ENCODE measurements at regions not wholly inside any gene's neighbourhood (a gene's known extent, or its start where the extent isn't known, plus 50 kb on each side); places are given as distances from the start of the nearest gene placed in this dataset.

GRCh38 chr5:1726469-1726865 is 73.2 kb downstream of the MRPL36 start:
- POLR2A ChIA-PET (ENCODE audit: unreplicated experiment): no interaction called here
- H3K4me1 ChIP-seq (ENCODE audit: insufficient read depth, low read length): no peaks in the 10 kb centered on the region
- H3K9me3 ChIP-seq (ENCODE audit: low read length): no peaks in the 10 kb centered on the region
- H3K9me2 ChIP-seq (replicated peaks; ENCODE audit: low read length): no peaks in the 10 kb centered on the region
- no peak overlapping the region for H3K9ac ChIP-seq (ENCODE audit: low read length)
- intact Hi-C loops (cut with micrococcal nuclease): no loop called here
- H2AFZ ChIP-seq (ENCODE audit: low read length): no peak overlapping the region
- H3F3A ChIP-seq (ENCODE audit: low read length, unreplicated experiment): no peaks in the 10 kb centered on the region
- ATAC-seq (no peak), DNase-seq (no peak)
- H3K27me3 ChIP-seq (ENCODE audit: low read length): peaks cover 49% of the 10 kb centered on the region
- H3K79me2 ChIP-seq (ENCODE audit: low read length): no peaks in the 10 kb centered on the region
- no peak for TF ChIP-seq EZH2 (IDR thresholded peaks at IDR 0.05; ENCODE audit: low read length, unreplicated experiment)
- no peak for TF ChIP-seq CTCF (conservative IDR thresholded peaks at IDR 0.05; ENCODE audit: low read depth, low read length)
- TF ChIP-seq EZH2phosphoT487 (IDR thresholded peaks at IDR 0.05; ENCODE audit: borderline replicate concordance, low read length): no peak
- H3K4me3 ChIP-seq (ENCODE audit: low read length): no peak overlapping the region
- H3K27ac ChIP-seq (ENCODE audit: low read length): no peak overlapping the region
- no peaks in the 10 kb centered on the region for H3K36me3 ChIP-seq (ENCODE audit: low read depth, low read length)
- H3K4me2 ChIP-seq (ENCODE audit: low read length): no peak overlapping the region
- BruUV-seq (replicated peaks): no TSS peak
- H4K20me1 ChIP-seq (ENCODE audit: low read length): no peaks in the 10 kb centered on the region
- CTCF ChIA-PET: no interaction called here

GRCh38 chr5:1725641-1726468 is 73.8 kb downstream of the MRPL36 start:
- Histone ChIP-seq H3K4me1 (ENCODE audit: insufficient read depth, low read length) (no peaks in the 10 kb centered on the region), H3K9me3 (ENCODE audit: low read length) (no peaks in the 10 kb centered on the region), H3K36me3 (ENCODE audit: low read depth, low read length) (no peaks in the 10 kb centered on the region), H3K27ac (ENCODE audit: low read length) (no peak overlapping the region), H2AFZ (ENCODE audit: low read length) (no peak overlapping the region), H4K20me1 (ENCODE audit: low read length) (no peaks in the 10 kb centered on the region), H3F3A (ENCODE audit: low read length, unreplicated experiment) (no peaks in the 10 kb centered on the region), H3K4me2 (ENCODE audit: low read length) (no peak overlapping the region), H3K9me2 (replicated peaks; ENCODE audit: low read length) (no peaks in the 10 kb centered on the region), H3K79me2 (ENCODE audit: low read length) (no peaks in the 10 kb centered on the region), H3K27me3 (ENCODE audit: low read length) (peaks cover 52% of the 10 kb centered on the region), H3K9ac (ENCODE audit: low read length) (no peak overlapping the region), H3K4me3 (ENCODE audit: low read length) (no peak overlapping the region)
- ChIA-PET CTCF (no interaction called here), POLR2A (ENCODE audit: unreplicated experiment) (no interaction called here)
- DNase-seq (no peak), ATAC-seq (no peak)
- intact Hi-C loops (cut with micrococcal nuclease): no loop called here
- TF ChIP-seq EZH2phosphoT487 (IDR thresholded peaks at IDR 0.05; ENCODE audit: borderline replicate concordance, low read length): no peak
- no peak for TF ChIP-seq CTCF (conservative IDR thresholded peaks at IDR 0.05; ENCODE audit: low read depth, low read length)
- no peak for TF ChIP-seq EZH2 (IDR thresholded peaks at IDR 0.05; ENCODE audit: low read length, unreplicated experiment)
- BruUV-seq (replicated peaks): no TSS peak

GRCh38 chr5:1724822-1725602 is 74.6 kb downstream of the MRPL36 start:
- ChIA-PET POLR2A (ENCODE audit: unreplicated experiment) (no interaction called here), CTCF (no interaction called here)
- H3K9ac ChIP-seq (ENCODE audit: low read length): no peak overlapping the region
- no peaks in the 10 kb centered on the region for H3K9me2 ChIP-seq (replicated peaks; ENCODE audit: low read length)
- no peak for DNase-seq
- no peak overlapping the region for H3K4me2 ChIP-seq (ENCODE audit: low read length)
- no peak overlapping the region for H3K4me3 ChIP-seq (ENCODE audit: low read length)
- no peak overlapping the region for H3K27ac ChIP-seq (ENCODE audit: low read length)
- TF ChIP-seq EZH2phosphoT487 (IDR thresholded peaks at IDR 0.05; ENCODE audit: borderline replicate concordance, low read length): no peak
- no peak for TF ChIP-seq CTCF (conservative IDR thresholded peaks at IDR 0.05; ENCODE audit: low read depth, low read length)
- no peak for TF ChIP-seq EZH2 (IDR thresholded peaks at IDR 0.05; ENCODE audit: low read length, unreplicated experiment)
- H4K20me1 ChIP-seq (ENCODE audit: low read length): no peaks in the 10 kb centered on the region
- no TSS peak for BruUV-seq (replicated peaks)
- H2AFZ ChIP-seq (ENCODE audit: low read length): no peak overlapping the region
- H3K9me3 ChIP-seq (ENCODE audit: low read length): no peaks in the 10 kb centered on the region
- H3K4me1 ChIP-seq (ENCODE audit: insufficient read depth, low read length): no peaks in the 10 kb centered on the region
- H3K27me3 ChIP-seq (ENCODE audit: low read length): peaks cover 54% of the 10 kb centered on the region
- intact Hi-C loops (cut with micrococcal nuclease): no loop called here
- H3K79me2 ChIP-seq (ENCODE audit: low read length): no peaks in the 10 kb centered on the region
- ATAC-seq: no peak
- no peaks in the 10 kb centered on the region for H3F3A ChIP-seq (ENCODE audit: low read length, unreplicated experiment)
- no peaks in the 10 kb centered on the region for H3K36me3 ChIP-seq (ENCODE audit: low read depth, low read length)
